DOHH2 (cell line): ENCODE measurements at regions not wholly inside any gene's neighbourhood (a gene's known extent, or its start where the extent isn't known, plus 50 kb on each side); places are given as distances from the start of the nearest gene placed in this dataset.

Experiments used
- EZH2phosphoT487 ChIP-seq: fragments of 200-600 bp; sonication (generic); IDR thresholded peaks from 2 replicates; pipeline ENCODE4 v1.6.1; 2017; ENCODE audit warnings: borderline replicate concordance, mild to moderate bottlenecking, antibody characterized with exemption, low read length, moderate library complexity, mixed read lengths
- TF ChIP-seq, protein P1 (sequence below): fragments of 200-600 bp; sonication (generic); IDR thresholded peaks from one replicate; pipeline ENCODE4 v1.5.1; 2014; ENCODE audit warnings: antibody characterized with exemption, mild to moderate bottlenecking, low read depth, low read length; ENCODE audit not compliant: poor library complexity, severe bottlenecking

GRCh38 chr14:61992926-61993325, 230.7 kb downstream of the SNAPC1 start:
- TF ChIP-seq, protein P1, sequence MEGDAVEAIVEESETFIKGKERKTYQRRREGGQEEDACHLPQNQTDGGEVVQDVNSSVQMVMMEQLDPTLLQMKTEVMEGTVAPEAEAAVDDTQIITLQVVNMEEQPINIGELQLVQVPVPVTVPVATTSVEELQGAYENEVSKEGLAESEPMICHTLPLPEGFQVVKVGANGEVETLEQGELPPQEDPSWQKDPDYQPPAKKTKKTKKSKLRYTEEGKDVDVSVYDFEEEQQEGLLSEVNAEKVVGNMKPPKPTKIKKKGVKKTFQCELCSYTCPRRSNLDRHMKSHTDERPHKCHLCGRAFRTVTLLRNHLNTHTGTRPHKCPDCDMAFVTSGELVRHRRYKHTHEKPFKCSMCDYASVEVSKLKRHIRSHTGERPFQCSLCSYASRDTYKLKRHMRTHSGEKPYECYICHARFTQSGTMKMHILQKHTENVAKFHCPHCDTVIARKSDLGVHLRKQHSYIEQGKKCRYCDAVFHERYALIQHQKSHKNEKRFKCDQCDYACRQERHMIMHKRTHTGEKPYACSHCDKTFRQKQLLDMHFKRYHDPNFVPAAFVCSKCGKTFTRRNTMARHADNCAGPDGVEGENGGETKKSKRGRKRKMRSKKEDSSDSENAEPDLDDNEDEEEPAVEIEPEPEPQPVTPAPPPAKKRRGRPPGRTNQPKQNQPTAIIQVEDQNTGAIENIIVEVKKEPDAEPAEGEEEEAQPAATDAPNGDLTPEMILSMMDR, result no peak
- no peak for TF ChIP-seq EZH2phosphoT487
